ENCODE measurements at regions not wholly inside any gene's neighbourhood (a gene's known extent, or its start where the extent isn't known, plus 50 kb on each side); places are given as distances from the start of the nearest gene placed in this dataset.

- ChIA-PET CTCF (ENCODE audit: partially characterized antibody) (no interaction called here), POLR2A (ENCODE audit: partially characterized antibody) (no interaction called here)
- Histone ChIP-seq H3K56ac (replicated peaks; ENCODE audit: insufficient read length, low read depth, low read length) (no peak overlapping the region), H3K18ac (ENCODE audit: extremely low read depth, low read length) (no peak overlapping the region), H4K5ac (ENCODE audit: insufficient read length, low read depth, low read length) (no peak overlapping the region), H4K20me1 (replicated peaks in 1 of 2; ENCODE audit: control insufficient read depth in 1 of 2, insufficient read depth in 2 of 2, low read length in 2 of 2) (no peaks in the 10 kb centered on the region), H3K9me3 (ENCODE audit: insufficient read depth in 2 of 2, low read depth in 1 of 2, low read length in 1 of 2) (no peaks in the 10 kb centered on the region), H3K27ac (ENCODE audit: low read depth, low read length) (no peak overlapping the region), H2AK5ac (ENCODE audit: low read depth, low read length) (no peak overlapping the region), H4K8ac (ENCODE audit: extremely low read depth, insufficient read depth, low read length) (no peak overlapping the region), H3K4me2 (ENCODE audit: insufficient read depth in 1 of 2, low read depth in 2 of 2, low read length in 2 of 2) (no peak overlapping the region), H2BK20ac (ENCODE audit: low read length) (no peak overlapping the region), H3K14ac (ENCODE audit: insufficient read length) (no peak overlapping the region), H3K4me1 (replicated peaks in 1 of 4; ENCODE audit: control insufficient read depth in 3 of 4, insufficient read depth in 4 of 4, low read length in 3 of 4) (no peaks in the 10 kb centered on the region; a peak in 1 of 7 replicates), H3K36me3 (ENCODE audit: control insufficient read depth in 2 of 4, insufficient read depth in 4 of 4, low read length in 3 of 4) (no peaks in the 10 kb centered on the region), H2BK15ac (ENCODE audit: low read length) (no peak overlapping the region), H2BK12ac (ENCODE audit: low read depth, low read length) (no peak overlapping the region), H2BK120ac (replicated peaks; ENCODE audit: low read depth, low read length) (no peak overlapping the region), H2BK5ac (ENCODE audit: low read depth, low read length) (no peak overlapping the region), H4K91ac (replicated peaks; ENCODE audit: insufficient read length, low read length) (no peak overlapping the region), H3K27me3 (replicated peaks in 1 of 4; ENCODE audit: control insufficient read depth in 3 of 4, extremely low read depth in 1 of 4, insufficient read depth in 3 of 4, low read length in 3 of 4) (no peaks in the 10 kb centered on the region), H3K4ac (replicated peaks; ENCODE audit: insufficient read length, low read depth, low read length) (no peak overlapping the region), H3K9ac (replicated peaks in 1 of 4; ENCODE audit: extremely low read depth in 1 of 4, low read depth in 3 of 4, low read length in 3 of 4) (no peak overlapping the region; a peak in 1 of 7 replicates), H3K4me3 (ENCODE audit: extremely low read depth in 1 of 4, insufficient read depth in 2 of 4, low read depth in 3 of 4, low read length in 4 of 4) (no peak overlapping the region), H3K23me2 (ENCODE audit: low read depth, low read length) (no peaks in the 10 kb centered on the region), H3K79me1 (ENCODE audit: low read depth, low read length) (no peaks in the 10 kb centered on the region), H3K23ac (ENCODE audit: insufficient read length) (no peak overlapping the region), H3K79me2 (ENCODE audit: control insufficient read depth in 1 of 2, insufficient read depth in 2 of 2, low read length in 2 of 2) (no peaks in the 10 kb centered on the region), H2AFZ (ENCODE audit: low read length) (no peak overlapping the region)
- DNase-seq (ENCODE audit: low read depth in 1 of 2, low spot score in 2 of 2) (no peak), FAIRE-seq (no peak)
- TF ChIP-seq RFX5 (IDR thresholded peaks at IDR 0.05; ENCODE audit: borderline replicate concordance, low read depth, low read length): no peak
- no peak for TF ChIP-seq JUND (IDR thresholded peaks at IDR 0.05; ENCODE audit: low read length)
- TF ChIP-seq RXRA (IDR thresholded peaks at IDR 0.05; ENCODE audit: insufficient read depth, low read depth, low read length): no peak
- no peak for TF ChIP-seq FOSL1 (IDR thresholded peaks at IDR 0.05; ENCODE audit: insufficient read depth, low read depth, low read length)
- TF ChIP-seq POLR2AphosphoS5 (IDR thresholded peaks at IDR 0.05; ENCODE audit: low read depth, low read length): no peak
- TF ChIP-seq BCL11A (IDR thresholded peaks at IDR 0.05; ENCODE audit: low read depth in 2 of 2, low read length in 2 of 2): no peak
- TF ChIP-seq CEBPB (IDR thresholded peaks at IDR 0.05; ENCODE audit: low read depth, low read length): no peak
- TF ChIP-seq JUN (IDR thresholded peaks at IDR 0.05; ENCODE audit: low read depth, low read length): no peak
- no peak for TF ChIP-seq EGR1 (IDR thresholded peaks at IDR 0.05; ENCODE audit: borderline replicate concordance, low read depth, low read length)
- no peak for TF ChIP-seq SIRT6 (IDR thresholded peaks at IDR 0.05; ENCODE audit: low read length)
- WGBS, 2 experiments (ENCODE audit: extremely low coverage in 1 of 2, insufficient coverage in 1 of 2, insufficient read length in 1 of 2, insufficient replicate concordance in 2 of 2, low coverage in 1 of 2, low lambda C conversion rate in 2 of 2, missing lambda C conversion rate in 1 of 2): 96% methylated on average over 2 of the region's 2 CpGs; no CpG with 5 or more reads in 1 of the 2 experiments
These were observed 111.1 kb upstream of the FBXL7 start for GRCh38 chr5:15388866-15389265.

Data from H1 (cell line).